H9 (cell line): ENCODE measurements at regions not wholly inside any gene's neighbourhood (a gene's known extent, or its start where the extent isn't known, plus 50 kb on each side); places are given as distances from the start of the nearest gene placed in this dataset.

Experiments used
- DNase-seq: peaks from one replicate; pipeline ENCODE4 v3.0.0-alpha.2; 2017
- H2AFZ ChIP-seq: one replicate; pipeline ENCODE4 v1.6.1; 2013; ENCODE audit warnings: mild to moderate bottlenecking, low read length, control low read depth, moderate library complexity
- H2AK5ac ChIP-seq: 2 replicates; pipeline ENCODE4 v1.6.1; 2013; ENCODE audit warnings: low read length, control low read depth, mixed read lengths; ENCODE audit not compliant: insufficient read length
- H2BK120ac ChIP-seq: one replicate; pipeline ENCODE4 v1.6.1; 2013; ENCODE audit warnings: low read depth, mild to moderate bottlenecking, low read length, control low read depth, inconsistent platforms; ENCODE audit not compliant: poor library complexity, severe bottlenecking
- H2BK12ac ChIP-seq: 2 replicates; pipeline ENCODE4 v1.6.1; 2013; ENCODE audit warnings: low read length, control low read depth, mixed read lengths, low read depth; ENCODE audit not compliant: insufficient read length
- H2BK15ac ChIP-seq: 2 replicates; pipeline ENCODE4 v1.6.1; 2013; ENCODE audit warnings: low read depth, low read length, control low read depth
- H2BK20ac ChIP-seq: one replicate; pipeline ENCODE4 v1.6.1; 2013; ENCODE audit warnings: low read depth, mild to moderate bottlenecking, low read length, control low read depth, inconsistent platforms; ENCODE audit not compliant: poor library complexity, severe bottlenecking
- H2BK5ac ChIP-seq: 2 replicates; pipeline ENCODE4 v1.6.1; 2013; ENCODE audit warnings: low read length, control low read depth, mixed read lengths; ENCODE audit not compliant: insufficient read length
- H3K14ac ChIP-seq: 2 replicates; pipeline ENCODE4 v1.6.1; 2013; ENCODE audit warnings: low read length, control low read depth; ENCODE audit not compliant: insufficient read depth
- H3K18ac ChIP-seq: 2 replicates; pipeline ENCODE4 v1.6.1; 2013; ENCODE audit warnings: low read depth, mild to moderate bottlenecking, mixed read lengths, low read length, control low read depth; ENCODE audit not compliant: insufficient read length
- H3K23ac ChIP-seq: 2 replicates; pipeline ENCODE4 v1.6.1; 2013; ENCODE audit warnings: low read length, control low read depth, mixed read lengths, low read depth; ENCODE audit not compliant: insufficient read length
- H3K23me2 ChIP-seq: 2 replicates; pipeline ENCODE4 v1.6.1; 2013; ENCODE audit warnings: low read depth, mild to moderate bottlenecking, mixed read lengths, low read length, control low read depth; ENCODE audit not compliant: insufficient read length, poor library complexity, severe bottlenecking
- H3K27ac ChIP-seq: 2 replicates; pipeline ENCODE4 v1.5.1; 2013; ENCODE audit warnings: low read length, control low read depth, mixed read lengths, low read depth; ENCODE audit not compliant: insufficient read length
- H3K27me3 ChIP-seq: 2 replicates; pipeline ENCODE4 v1.6.1; 2013; ENCODE audit warnings: low read length, control low read depth, inconsistent platforms; ENCODE audit not compliant: insufficient read depth
- H3K4ac ChIP-seq: 2 replicates; pipeline ENCODE4 v1.6.1; 2013; ENCODE audit warnings: low read depth, mild to moderate bottlenecking, control low read depth, inconsistent platforms, low read length, moderate library complexity
- H3K4me1 ChIP-seq: 2 replicates; pipeline ENCODE4 v1.6.1; 2013; ENCODE audit warnings: low read length, control low read depth, inconsistent platforms; ENCODE audit not compliant: insufficient read depth
- H3K4me2 ChIP-seq: 2 replicates; pipeline ENCODE4 v1.6.1; 2013; ENCODE audit warnings: low read length, control low read depth, mixed read lengths; ENCODE audit not compliant: insufficient read length, insufficient read depth
- H3K56ac ChIP-seq: 2 replicates; pipeline ENCODE4 v1.6.1; 2013; ENCODE audit warnings: low read depth, mild to moderate bottlenecking, mixed read lengths, low read length, control low read depth; ENCODE audit not compliant: insufficient read length
- H3K79me1 ChIP-seq: 2 replicates; pipeline ENCODE4 v1.6.1; 2013; ENCODE audit warnings: low read depth, mild to moderate bottlenecking, moderate library complexity, low read length, control low read depth, inconsistent platforms; ENCODE audit not compliant: insufficient read depth, poor library complexity, severe bottlenecking
- H3K79me2 ChIP-seq: 2 replicates; pipeline ENCODE4 v1.6.1; 2013; ENCODE audit warnings: low read length, control low read depth, inconsistent platforms; ENCODE audit not compliant: insufficient read depth
- H3K9ac ChIP-seq: 2 replicates; pipeline ENCODE4 v1.6.1; 2013; ENCODE audit warnings: low read length, control low read depth, mixed read lengths; ENCODE audit not compliant: insufficient read length; ENCODE audit errors: extremely low read depth
- H3K9me3 ChIP-seq: one replicate; pipeline ENCODE4 v1.6.1; 2013; ENCODE audit warnings: low read depth, low read length, inconsistent platforms; ENCODE audit not compliant: control insufficient read depth
- H3T11ph ChIP-seq: one replicate; pipeline ENCODE4 v1.6.1; 2013; ENCODE audit warnings: mild to moderate bottlenecking, low read length, control low read depth, inconsistent platforms
- H4K20me1 ChIP-seq: one replicate; pipeline ENCODE4 v1.6.1; 2013; ENCODE audit not compliant: control insufficient read depth, insufficient read length, insufficient read depth
- H4K5ac ChIP-seq: 2 replicates; pipeline ENCODE4 v1.6.1; 2013; ENCODE audit warnings: low read depth, mild to moderate bottlenecking, mixed read lengths, low read length, control low read depth; ENCODE audit not compliant: insufficient read length
- H4K8ac ChIP-seq: replicated peaks from 2 replicates; pipeline ENCODE4 v1.6.1; 2013; ENCODE audit warnings: low read length, control low read depth, mixed read lengths, low read depth; ENCODE audit not compliant: insufficient read length
- H4K91ac ChIP-seq: 2 replicates; pipeline ENCODE4 v1.6.1; 2013; ENCODE audit warnings: low read depth, mild to moderate bottlenecking, moderate library complexity, mixed read lengths, low read length, control low read depth; ENCODE audit not compliant: insufficient read length
- H3K27ac Mint-ChIP-seq, 3 experiments: 2 replicates in 2 of 3; 3 replicates in 1 of 3; pipeline ENCODE4 v1.8.0; 2020 to 2021; ENCODE audit warnings: mixed read lengths in 3 of 3, mild to moderate bottlenecking in 1 of 3, moderate library complexity in 1 of 3
- H3K27me3 Mint-ChIP-seq: 2 replicates; pipeline ENCODE4 v1.8.0; 2021; ENCODE audit warnings: low read depth, mild to moderate bottlenecking, moderate library complexity, mixed read lengths
- H3K36me3 Mint-ChIP-seq, 3 experiments: 2 replicates in 2 of 3; 3 replicates in 1 of 3; pipeline ENCODE4 v1.8.0; 2020 to 2021; ENCODE audit warnings: low read depth in 3 of 3, mixed read lengths in 3 of 3; ENCODE audit not compliant: insufficient read depth in 1 of 3
- H3K4me1 Mint-ChIP-seq, 2 experiments: 2 replicates each; pipeline ENCODE4 v1.8.0; 2020; ENCODE audit warnings: mixed read lengths in 2 of 2
- H3K4me3 Mint-ChIP-seq, 2 experiments: 2 replicates in 1 of 2; 3 replicates in 1 of 2; pipeline ENCODE4 v1.8.0; 2020 to 2021; ENCODE audit warnings: mild to moderate bottlenecking in 2 of 2, mixed read lengths in 2 of 2, moderate library complexity in 1 of 2
- H3K9me3 Mint-ChIP-seq, 2 experiments: 2 replicates in 1 of 2; 3 replicates in 1 of 2; pipeline ENCODE4 v1.8.0; 2020; ENCODE audit warnings: mild to moderate bottlenecking in 2 of 2, mixed read lengths in 2 of 2, moderate library complexity in 1 of 2
- CTCF ChIP-seq: fragments of 200-600 bp; sonication (generic); conservative IDR thresholded peaks from 3 replicates; pipeline ENCODE4 v1.8.0; 2021; ENCODE audit warnings: antibody characterized with exemption, mild to moderate bottlenecking
- WGBS: extraction: QIAGEN DNeasy Blood & Tissue Kit; methylation state at CpG from one replicate; pipeline ENCODE4 v1.1.7; 2013; ENCODE audit warnings: missing lambda C conversion rate, low lambda C conversion rate, mixed read lengths; ENCODE audit not compliant: insufficient read length; ENCODE audit errors: extremely low coverage; 5-methylcytosine and 5-hydroxymethylcytosine counted together

- H2BK12ac ChIP-seq: no peak overlapping the region
- H3K27ac Mint-ChIP-seq: no peak overlapping the region
- H3K56ac ChIP-seq: no peak overlapping the region
- no peaks in the 10 kb centered on the region for H3K79me2 ChIP-seq
- no peaks in the 10 kb centered on the region for H3K79me1 ChIP-seq
- no peak overlapping the region for H2BK20ac ChIP-seq
- H2AFZ ChIP-seq: no peak overlapping the region
- no peaks in the 10 kb centered on the region for H3K36me3 Mint-ChIP-seq
- no peak overlapping the region for H2BK120ac ChIP-seq
- H3K23me2 ChIP-seq: no peaks in the 10 kb centered on the region
- H3K23ac ChIP-seq: no peak overlapping the region
- H4K8ac ChIP-seq: no peak overlapping the region
- no peak overlapping the region for H3K4me3 Mint-ChIP-seq
- WGBS: no CpG with 5 or more reads among the region's 5 CpGs
- no peaks in the 10 kb centered on the region for H3K9me3 ChIP-seq
- no peak overlapping the region for H3K4me2 ChIP-seq
- H3K18ac ChIP-seq: no peak overlapping the region
- TF ChIP-seq CTCF: no peak
- no peak overlapping the region for H4K91ac ChIP-seq
- no peak overlapping the region for H3K4ac ChIP-seq
- H3K9me3 Mint-ChIP-seq: peaks cover 0 to 2% of the 10 kb centered on the region in 2 experiments; a peak in 1 of 5 replicates
- no peak overlapping the region for H3T11ph ChIP-seq
- H3K27ac ChIP-seq: no peak overlapping the region
- H3K9ac ChIP-seq: no peak overlapping the region
- H3K27me3 Mint-ChIP-seq: peaks cover 3% of the 10 kb centered on the region
- no peaks in the 10 kb centered on the region for H4K20me1 ChIP-seq
- DNase-seq: no peak
- H2BK15ac ChIP-seq: no peak overlapping the region
- H3K4me1 Mint-ChIP-seq: no peaks in the 10 kb centered on the region; a peak in 1 of 4 replicates
- H3K14ac ChIP-seq: no peak overlapping the region
- H3K4me1 ChIP-seq: peaks cover 6% of the 10 kb centered on the region; the same call in 1 of the 2 replicates
- no peaks in the 10 kb centered on the region for H3K27me3 ChIP-seq
- H2AK5ac ChIP-seq: no peak overlapping the region
- no peak overlapping the region for H2BK5ac ChIP-seq
- no peak overlapping the region for H4K5ac ChIP-seq
Measured at GRCh38 chr20:18971121-18971520, 157.5 kb downstream of the SCP2D1 start.
